Motor neuron (in vitro differentiated cells): ENCODE measurements at regions not wholly inside any gene's neighbourhood (a gene's known extent, or its start where the extent isn't known, plus 50 kb on each side); places are given as distances from the start of the nearest gene placed in this dataset.
"Not testable (repeated sequence)": the region's sequence is repeated elsewhere in the genome, so short reads cannot be mapped to it uniquely, and the experiment has no call there.

Experiments used
- ATAC-seq, 8 experiments: fragments of 200-7000 bp; cut with Tn5 transposase; replicated peaks in 6 of 8; 2 replicates each; pipeline ENCODE4 v1.8.0; 2021; ENCODE audit warnings: mild to moderate bottlenecking in 8 of 8, moderate library complexity in 8 of 8
- H3K27ac ChIP-seq, 2 donors: fragments of 250-450 bp; sonication (Bioruptor Pico); 2 replicates each; pipeline ENCODE4 v1.9.0; 2021; ENCODE audit warnings: antibody characterized with exemption in 2 of 2, mild to moderate bottlenecking in 2 of 2, moderate library complexity in 1 of 2
- H3K4me1 ChIP-seq, 2 donors: fragments of 250-450 bp; sonication (Bioruptor Pico); replicated peaks in 1 of 2; 2 replicates each; pipeline ENCODE4 v1.6.1; 2021; ENCODE audit warnings: antibody characterized with exemption in 2 of 2, mild to moderate bottlenecking in 2 of 2, moderate library complexity in 1 of 2
- H3K4me3 ChIP-seq, 5 donors: fragments of 250-450 bp; sonication (Bioruptor Pico); 2 replicates each; pipeline ENCODE4 v1.9.0; 2021; ENCODE audit warnings: antibody characterized with exemption in 5 of 5, mild to moderate bottlenecking in 5 of 5, moderate library complexity in 4 of 5
- WGBS, 10 experiments: fragments of 450-650 bp; shearing (Covaris generic); methylation state at CpG; one replicate each; pipeline ENCODE4 v1.0.0; 2022; 5-methylcytosine and 5-hydroxymethylcytosine counted together
- in situ Hi-C, 9 experiments: fragments of 400-800 bp; cut with MboI; loops; one replicate each; pipeline ENCODE4 v1.15.0; 2021; ENCODE audit warnings: low sequenced_read_pairs in 9 of 9, low pct_unique_long_range_greater_than_20kb in 2 of 9; ENCODE audit not compliant: unreplicated experiment in 9 of 9

DNA sequence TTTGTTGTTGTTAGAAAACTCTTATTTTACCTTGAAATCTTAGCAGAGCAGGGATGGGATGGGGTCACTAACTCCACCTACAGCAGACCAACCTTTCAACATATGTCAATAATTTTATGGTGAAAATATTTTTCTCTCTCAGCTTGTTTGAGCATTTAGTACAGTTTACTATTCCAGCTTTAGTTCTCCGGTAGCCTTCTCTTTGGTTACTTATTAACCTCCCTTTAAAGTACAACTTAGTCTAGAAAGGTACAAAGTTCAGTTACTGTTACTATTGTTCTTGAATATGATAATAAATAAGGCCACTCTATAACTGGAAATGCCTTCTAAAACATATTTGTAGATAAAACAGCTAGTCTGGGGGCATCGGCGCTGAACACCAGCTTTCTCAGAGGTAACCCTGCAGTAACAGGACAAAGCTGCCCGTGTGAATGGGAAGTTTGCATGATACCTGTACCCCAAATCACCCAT is 233.3 kb downstream of the PCSK1 start:
- Histone ChIP-seq H3K27ac (no peak overlapping the region), H3K4me1 (peaks cover 0 to 5% of the 10 kb centered on the region in 2 donors), H3K4me3 (no peak overlapping the region)
- WGBS, 10 experiments, result 60 to 100% (median 80%) methylated on average over 1 to 4 of the region's 4 CpGs; no CpG with 5 or more reads in 1 of the 10 experiments
- in situ Hi-C loops, result loop anchor here in 1 of 9 experiments (25.0 kb wide), 1 partner anchor 337 kb away; no protein-coding TSS in a partner anchor
- no peak for ATAC-seq

DNA sequence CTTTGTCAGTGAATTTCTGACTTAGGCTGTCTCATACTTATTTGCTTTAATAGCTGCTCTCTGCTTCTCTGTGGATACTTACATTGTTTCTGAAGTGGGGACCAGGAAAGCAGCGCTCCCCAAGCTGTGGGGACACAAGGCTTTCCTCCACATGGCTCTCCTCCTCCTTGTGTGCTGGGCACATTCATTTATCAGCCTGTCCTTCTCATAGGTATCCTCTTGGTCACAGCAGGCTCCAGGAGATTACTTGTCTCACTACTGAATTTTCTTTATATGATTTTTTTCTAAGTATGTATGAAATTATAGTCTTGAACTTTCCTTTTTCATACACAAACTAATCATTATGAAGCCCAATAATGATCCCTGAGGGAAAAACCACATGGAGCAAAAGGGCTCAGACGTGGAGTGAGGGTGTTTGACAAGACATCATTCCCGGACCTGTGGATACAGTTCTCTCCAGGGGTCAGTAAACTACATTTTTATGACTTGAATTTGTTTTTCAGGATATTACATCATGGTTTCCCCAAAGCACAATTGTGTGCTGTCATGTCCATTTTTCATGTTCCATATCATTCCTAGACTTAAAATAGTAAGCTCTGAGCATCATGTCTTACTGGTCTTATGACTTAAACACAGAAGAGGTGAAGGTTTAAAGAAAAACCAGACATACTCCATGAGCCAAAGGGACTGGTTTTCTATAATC is 234.5 kb downstream of the PCSK1 start:
- WGBS, 10 experiments, result 40 to 100% (median 60%) methylated on average over 1 to 3 of the region's 3 CpGs; no CpG with 5 or more reads in 1 of the 10 experiments
- in situ Hi-C loops, result no loop called here
- Histone ChIP-seq H3K4me3 (no peak overlapping the region), H3K4me1 (peaks cover 0 to 5% of the 10 kb centered on the region in 2 donors), H3K27ac (peak overlapping the region in 1 of 2 donors; percentile 49)
- ATAC-seq, result peak in 5 of 8 experiments; percentile 85 to 96 (median 93)

DNA sequence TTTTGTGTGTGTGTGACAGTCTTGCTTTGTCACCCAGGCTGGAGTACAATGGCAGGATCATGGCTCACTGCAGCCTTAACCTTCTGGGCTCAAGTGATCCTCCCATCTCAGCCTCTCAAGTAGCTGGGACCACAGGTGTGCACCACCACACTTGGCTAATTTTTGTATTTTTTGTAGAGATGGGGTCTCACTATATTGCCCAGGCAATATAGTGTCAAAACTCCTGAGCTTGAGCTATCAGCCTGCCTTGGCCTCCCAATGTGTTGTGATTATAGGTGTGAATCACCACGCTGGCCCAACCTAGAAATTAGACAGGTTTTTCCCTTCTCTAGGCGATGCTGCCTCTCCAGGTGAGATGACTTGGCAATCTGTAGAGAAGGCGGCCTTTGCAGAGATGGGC is 235.3 kb downstream of the PCSK1 start:
- H3K4me1 ChIP-seq, H3K27ac ChIP-seq, ATAC-seq, H3K4me3 ChIP-seq, in situ Hi-C loops: not testable (repeated sequence)
- WGBS, 10 experiments, result 80 to 100% (median 83%) methylated on average over 1 to 2 of the region's 3 CpGs; no CpG with 5 or more reads in 5 of the 10 experiments

DNA sequence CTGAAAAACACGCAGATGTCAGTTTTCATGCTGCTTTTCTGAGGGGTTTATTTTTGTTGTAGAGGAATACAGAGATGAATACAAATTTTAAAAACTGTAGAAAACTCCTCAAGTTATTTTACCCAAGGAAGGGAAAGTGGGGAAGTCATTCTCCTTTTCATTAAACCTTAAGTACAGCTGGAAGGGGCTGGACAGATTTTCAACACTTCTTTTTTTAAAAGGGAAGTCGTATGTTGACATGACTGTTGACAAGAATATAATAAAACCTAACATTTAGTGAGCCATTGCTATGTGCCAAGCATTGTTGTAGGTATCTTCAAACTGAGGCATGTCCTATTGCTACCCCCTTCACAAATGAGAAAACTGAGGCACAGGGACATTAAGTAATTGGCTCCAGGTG is 235.7 kb upstream of the ELL2 start:
- no peak overlapping the region for H3K4me3 ChIP-seq
- H3K27ac ChIP-seq, result no peak overlapping the region
- WGBS, 10 experiments, result 33 to 100% (median 90%) methylated on average over 1 to 2 of the region's 2 CpGs; no CpG with 5 or more reads in 1 of the 10 experiments
- H3K4me1 ChIP-seq, result peaks cover 0 to 5% of the 10 kb centered on the region in 2 donors
- in situ Hi-C loops, result no loop called here
- no peak for ATAC-seq

DNA sequence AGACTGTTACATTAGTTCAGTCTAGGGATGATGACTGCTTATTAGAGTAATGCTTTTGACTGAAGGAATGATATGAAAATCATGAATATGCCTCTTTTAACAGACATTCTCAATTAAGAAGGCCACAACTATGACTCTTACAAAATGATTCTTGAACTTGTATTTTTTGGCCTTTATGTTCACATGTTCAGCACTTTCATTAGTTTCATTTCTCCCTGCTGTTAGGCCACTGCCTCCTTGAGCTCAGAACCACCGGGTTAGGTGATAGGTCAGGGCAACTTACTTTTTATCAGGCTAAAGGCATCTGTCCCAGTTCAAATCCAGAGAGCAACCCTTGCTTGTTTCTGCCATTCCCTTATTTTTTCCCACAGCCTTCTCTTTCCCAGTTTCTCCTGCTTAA is 235.2 kb upstream of the ELL2 start:
- in situ Hi-C loops, result no loop called here
- 62 to 100% (median 88%) methylated on average over 1 of the region's 1 CpG; no CpG with 5 or more reads in 2 of the 10 experiments for WGBS, 10 experiments
- Histone ChIP-seq H3K4me3 (no peak overlapping the region), H3K4me1 (peaks cover 0 to 5% of the 10 kb centered on the region in 2 donors), H3K27ac (no peak overlapping the region)
- no peak for ATAC-seq

DNA sequence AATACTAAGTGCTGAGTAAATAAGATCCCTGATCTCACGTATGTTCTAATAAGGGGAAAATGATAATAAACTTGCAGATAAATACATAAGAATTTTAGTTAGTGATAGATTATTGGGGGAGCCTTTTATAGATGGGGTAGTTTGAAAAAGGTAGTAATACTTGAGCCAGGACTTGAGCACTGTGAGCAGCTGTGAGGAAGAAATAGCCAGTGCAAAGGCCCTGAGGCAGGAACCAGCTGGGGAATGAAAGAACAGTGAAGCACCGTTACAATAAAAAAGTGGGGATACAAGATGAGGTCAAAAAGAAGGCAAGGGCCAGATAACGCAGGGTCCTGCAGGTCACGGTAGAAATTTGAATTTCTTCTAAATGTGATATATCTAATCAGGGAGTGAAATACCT is 234.8 kb upstream of the ELL2 start:
- H3K4me1 ChIP-seq, result peaks cover 0 to 5% of the 10 kb centered on the region in 2 donors
- 83 to 100% (median 94%) methylated on average over 2 to 4 of the region's 4 CpGs for WGBS, 10 experiments
- H3K27ac ChIP-seq, result no peak overlapping the region
- H3K4me3 ChIP-seq, result no peak overlapping the region
- in situ Hi-C loops, result no loop called here
- no peak for ATAC-seq

DNA sequence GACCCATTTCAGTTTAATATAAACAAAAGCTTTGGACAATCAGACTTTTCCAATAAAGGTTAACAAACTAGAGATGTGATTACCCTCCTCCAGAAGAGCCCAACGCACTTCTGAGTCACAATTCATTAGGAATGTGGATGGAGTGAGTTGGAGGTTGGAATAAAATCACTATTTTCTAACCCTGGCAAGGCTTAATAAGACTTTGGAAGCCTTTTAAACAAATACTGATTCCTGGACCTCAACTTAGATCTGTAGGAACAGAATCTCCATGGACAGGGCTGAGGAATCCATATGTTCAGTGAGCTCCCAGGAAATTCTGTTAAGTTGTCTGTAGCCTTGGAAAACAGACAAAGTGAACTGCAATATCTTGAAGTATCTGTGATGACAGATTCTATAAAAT is 233.5 kb upstream of the ELL2 start:
- no peak overlapping the region for H3K4me3 ChIP-seq
- H3K27ac ChIP-seq, result no peak overlapping the region
- peak in 1 of 8 experiments; percentile 54 for ATAC-seq
- WGBS, 10 experiments, result 20 to 100% (median 93%) methylated on average over 1 of the region's 1 CpG; no CpG with 5 or more reads in 4 of the 10 experiments
- in situ Hi-C loops, result no loop called here
- H3K4me1 ChIP-seq, result peaks cover 0 to 5% of the 10 kb centered on the region in 2 donors

DNA sequence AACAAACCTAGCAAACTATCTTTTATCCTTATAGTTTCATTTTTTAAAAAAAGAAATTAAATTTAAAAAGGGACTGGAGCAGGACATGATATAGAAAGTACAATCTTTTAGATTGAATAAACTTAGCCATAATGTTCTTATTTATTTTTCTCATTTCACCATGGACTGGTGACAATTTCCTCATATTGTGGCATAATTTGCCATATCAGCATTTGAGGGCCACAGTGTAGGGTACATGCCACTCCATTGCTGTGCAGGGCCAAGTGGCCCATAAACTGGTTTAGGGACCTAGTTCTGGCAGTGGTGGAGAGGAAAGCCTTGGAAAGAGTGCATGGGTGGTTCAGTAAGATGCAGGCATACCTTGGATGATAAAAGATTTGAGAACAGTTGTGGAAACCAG is 232.9 kb upstream of the ELL2 start:
- Histone ChIP-seq H3K4me3 (no peak overlapping the region), H3K27ac (no peak overlapping the region), H3K4me1 (peaks cover 0 to 5% of the 10 kb centered on the region in 2 donors)
- in situ Hi-C loops, result no loop called here
- ATAC-seq, result no peak

DNA sequence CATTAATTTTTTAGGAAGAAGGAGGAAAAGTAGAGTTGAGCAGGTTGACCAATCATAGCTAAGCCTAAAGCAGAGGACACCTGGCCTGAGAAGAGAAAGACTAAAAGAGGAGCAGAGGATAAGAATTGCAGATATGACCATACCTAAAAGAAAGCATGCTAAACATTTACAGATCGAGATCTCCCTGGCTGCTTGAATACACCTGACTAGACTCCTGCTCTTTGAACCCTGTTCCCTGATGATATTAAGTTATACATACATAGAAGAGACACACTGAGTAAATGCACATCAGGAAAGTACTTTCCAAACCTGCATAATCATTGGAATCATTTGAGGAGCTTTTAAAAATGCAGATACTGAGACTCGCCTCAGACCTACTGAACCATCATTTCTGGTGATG is 232.3 kb upstream of the ELL2 start:
- in situ Hi-C loops, result no loop called here
- WGBS, 10 experiments, result 83 to 100% (median 97%) methylated on average over 1 to 2 of the region's 2 CpGs; no CpG with 5 or more reads in 2 of the 10 experiments
- H3K27ac ChIP-seq, result no peak overlapping the region
- no peak overlapping the region for H3K4me3 ChIP-seq
- H3K4me1 ChIP-seq, result peaks cover 0 to 2% of the 10 kb centered on the region in 2 donors
- no peak for ATAC-seq

DNA sequence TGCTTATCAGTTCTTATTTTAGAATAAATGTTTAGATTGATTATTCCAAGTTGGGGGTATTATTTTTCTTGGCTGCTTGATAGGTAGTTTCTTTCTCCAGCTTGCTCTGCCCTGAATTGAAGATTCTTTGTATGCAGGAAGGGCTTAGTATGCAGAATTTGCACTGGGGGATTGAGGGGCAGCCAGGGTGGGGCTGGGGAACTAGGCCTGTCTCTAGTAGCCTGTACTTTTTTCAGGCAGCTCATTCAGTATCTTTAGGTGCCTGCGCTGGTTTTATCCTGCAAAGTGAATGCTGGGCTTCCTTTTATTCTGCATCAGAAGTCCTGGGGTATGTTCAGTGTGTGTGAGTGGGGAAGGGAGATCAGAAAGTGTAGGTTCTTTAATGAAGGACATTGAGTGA is 228.3 kb upstream of the ELL2 start:
- in situ Hi-C loops, result no loop called here
- H3K4me3 ChIP-seq, result no peak overlapping the region
- no peaks in the 10 kb centered on the region for H3K4me1 ChIP-seq
- no peak for ATAC-seq
- H3K27ac ChIP-seq, result no peak overlapping the region
- WGBS, 10 experiments, result 88 to 100% methylated on average over 1 of the region's 1 CpG; no CpG with 5 or more reads in 8 of the 10 experiments

DNA sequence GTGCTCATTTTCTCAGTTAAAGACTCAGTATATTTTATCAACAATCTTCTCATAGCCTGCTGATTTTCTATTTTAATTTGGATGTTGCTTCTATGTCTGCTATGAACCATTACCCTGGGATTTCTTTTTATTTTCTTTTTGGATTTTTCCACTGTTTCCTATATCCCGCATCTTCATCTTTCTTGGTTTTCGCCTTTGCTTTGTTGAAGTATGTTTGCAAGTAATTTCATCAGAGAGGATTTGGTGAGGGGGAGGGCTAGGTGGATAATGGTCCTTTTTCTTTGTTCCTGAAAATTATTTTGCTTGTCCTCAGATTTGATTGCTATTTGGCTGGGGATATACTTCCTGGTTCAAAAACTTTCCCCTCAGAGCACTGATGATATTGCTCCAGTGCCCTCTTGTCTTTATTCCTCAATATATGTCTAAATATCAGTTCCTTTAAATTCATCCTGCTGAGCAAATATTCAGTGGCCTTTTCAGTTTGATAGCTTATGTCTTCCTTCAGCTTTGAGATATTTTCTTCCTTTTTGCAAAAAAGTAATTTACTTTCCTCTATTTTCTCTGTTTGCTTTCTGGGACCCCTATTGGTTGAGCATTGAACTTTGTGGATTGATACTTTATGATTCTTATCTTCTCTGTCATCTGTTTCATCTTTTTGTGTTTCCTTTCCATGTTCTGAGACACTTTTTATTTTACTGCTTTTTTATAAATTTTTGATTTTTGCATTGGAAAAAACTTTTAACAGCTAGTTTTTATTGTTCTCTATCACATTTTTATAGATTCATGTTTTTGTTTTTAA is 227.6 kb upstream of the ELL2 start:
- Histone ChIP-seq H3K27ac (no peak overlapping the region), H3K4me1 (no peaks in the 10 kb centered on the region), H3K4me3 (no peak overlapping the region)
- in situ Hi-C loops, result no loop called here
- ATAC-seq, result no peak
- 94 to 100% (median 100%) methylated on average over 2 of the region's 2 CpGs for WGBS, 10 experiments

DNA sequence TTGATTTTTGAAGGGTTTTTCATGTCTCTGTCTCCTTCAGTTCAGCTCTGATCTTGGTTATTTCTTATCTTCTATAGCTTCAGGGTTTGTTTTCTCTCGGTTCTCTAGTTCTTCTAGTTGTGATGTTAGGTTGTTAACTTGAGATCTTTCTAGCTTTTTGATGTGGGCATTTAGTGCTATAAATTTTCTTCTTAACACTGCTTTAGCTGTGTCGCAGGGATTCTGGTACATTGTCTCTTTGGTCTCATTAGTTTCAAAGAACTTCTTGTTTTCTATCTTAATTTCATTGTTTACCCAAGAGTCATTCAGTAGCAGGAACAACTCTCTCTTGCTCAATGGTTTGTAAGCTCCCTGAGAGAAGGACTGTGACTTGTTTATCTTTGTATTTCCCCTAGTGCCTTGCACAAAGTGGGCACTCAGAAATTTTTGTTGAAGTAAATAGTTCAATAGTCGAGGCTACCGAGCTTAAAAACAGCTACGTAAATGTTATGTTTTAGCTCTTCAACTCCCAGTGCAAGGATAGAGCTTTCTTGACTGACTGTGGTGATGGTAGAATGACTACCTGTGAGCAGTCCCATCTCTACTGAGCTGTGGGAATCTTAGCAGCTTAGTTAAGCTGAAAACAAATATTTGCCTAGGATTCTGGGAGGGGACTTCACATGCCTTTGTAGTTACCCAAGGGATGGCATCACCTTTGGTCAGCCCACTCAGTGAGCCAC is 225.8 kb upstream of the ELL2 start:
- H3K4me1 ChIP-seq, result no peaks in the 10 kb centered on the region
- in situ Hi-C loops, result no loop called here
- ATAC-seq, result no peak
- no peak overlapping the region for H3K27ac ChIP-seq
- whole genome bisulfite sequencing, 10 experiments, result 43 to 92% (median 81%) methylated on average over 1 to 5 of the region's 5 CpGs
- H3K4me3 ChIP-seq, result no peak overlapping the region

DNA sequence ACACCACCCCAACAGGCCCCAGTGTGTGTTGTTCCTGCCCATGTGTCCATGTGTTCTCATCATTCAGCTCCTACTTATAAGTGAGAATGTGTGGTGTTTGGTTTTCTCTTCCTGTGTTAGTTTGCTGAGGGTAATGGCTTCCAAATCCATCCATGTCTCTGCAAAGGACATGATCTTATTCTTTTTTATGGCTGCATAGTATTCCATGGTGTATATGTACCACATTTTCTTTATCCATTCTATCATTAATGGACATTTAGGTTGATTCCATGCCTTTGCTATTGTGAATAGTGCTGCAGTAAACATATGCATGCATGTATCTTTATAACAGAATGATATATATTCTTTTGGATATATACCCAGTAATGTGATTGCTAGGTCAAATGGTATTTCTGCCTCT is 222.9 kb upstream of the ELL2 start:
- H3K4me1 ChIP-seq, H3K27ac ChIP-seq, H3K4me3 ChIP-seq, ATAC-seq, in situ Hi-C loops: not testable (repeated sequence)
